ENCODE measurements at regions not wholly inside any gene's neighbourhood (a gene's known extent, or its start where the extent isn't known, plus 50 kb on each side); places are given as distances from the start of the nearest gene placed in this dataset.

- Histone ChIP-seq H2AFZ (ENCODE audit: low read length) (no peak overlapping the region), H4K91ac (ENCODE audit: low read depth, low read length, poor library complexity) (no peak overlapping the region), H3K9ac (ENCODE audit: low read depth, low read length, poor library complexity) (no peak overlapping the region), H2BK15ac (ENCODE audit: low read length) (no peak overlapping the region), H2BK120ac (ENCODE audit: low read depth, low read length) (no peak overlapping the region), H2BK5ac (ENCODE audit: low read length) (no peak overlapping the region), H3K79me1 (ENCODE audit: low read depth, low read length) (no peaks in the 10 kb centered on the region), H3K4me2 (ENCODE audit: insufficient read depth, low read length, poor library complexity, severe bottlenecking) (no peak overlapping the region), H3K27me3 (ENCODE audit: control insufficient read depth in 3 of 3, insufficient read depth in 3 of 3, low read depth in 1 of 3, low read length in 3 of 3) (no peaks in the 10 kb centered on the region), H3K23ac (ENCODE audit: low read depth, low read length, poor library complexity) (no peak overlapping the region), H3K4me1 (ENCODE audit: control insufficient read depth in 2 of 2, insufficient read depth in 1 of 2, low read depth in 1 of 2, low read length in 2 of 2) (peaks cover 0 to 3% of the 10 kb centered on the region in 2 donors), H2AK5ac (ENCODE audit: low read depth, low read length) (no peak overlapping the region), H4K8ac (ENCODE audit: low read depth, low read length) (no peak overlapping the region), H3K4ac (ENCODE audit: low read length) (no peak overlapping the region), H3K9me3 (replicated peaks in 1 of 2; ENCODE audit: control insufficient read depth in 2 of 2, insufficient read depth in 1 of 2, low read depth in 1 of 2, low read length in 2 of 2) (no peaks in the 10 kb centered on the region), H3K36me3 (replicated peaks in 1 of 2; ENCODE audit: control insufficient read depth in 2 of 2, insufficient read depth in 2 of 2, low read length in 2 of 2) (no peaks in the 10 kb centered on the region), H2BK12ac (ENCODE audit: low read length) (no peak overlapping the region), H3K14ac (ENCODE audit: low read length) (no peak overlapping the region), H3K4me3 (ENCODE audit: low read length in 2 of 2) (no peak overlapping the region), H3K18ac (ENCODE audit: low read length) (no peak overlapping the region), H3K27ac (replicated peaks; ENCODE audit: low read length) (no peak overlapping the region)
- WGBS, 2 donors (ENCODE audit: extremely low coverage in 2 of 2, insufficient read length in 2 of 2, insufficient replicate concordance in 1 of 2), result no CpG with 5 or more reads among the region's 3 CpGs
- no peak for DNase-seq (ENCODE audit: low spot score)
These were observed 580.5 kb upstream of the CHORDC1 start for GRCh38 chr11:90803366-90803765.

DNA sequence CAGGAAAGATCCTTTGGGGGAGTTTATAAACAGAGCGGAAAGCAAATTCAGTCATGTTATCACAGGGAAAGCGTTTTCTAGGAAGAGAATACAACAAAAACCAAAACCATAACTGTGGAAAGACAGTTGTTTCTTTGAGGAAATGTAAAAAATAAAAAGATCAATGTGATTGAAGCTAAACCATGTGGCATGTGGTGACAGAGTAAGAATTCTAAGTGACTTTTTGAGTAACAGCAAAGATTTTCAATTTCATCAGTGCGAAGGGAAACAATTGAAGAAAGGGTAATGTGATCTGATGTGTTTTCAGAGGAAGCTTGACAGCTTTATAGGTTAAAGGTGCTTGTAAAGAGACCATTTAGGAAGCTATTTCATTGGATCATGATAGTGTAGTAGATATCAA, 575.9 kb upstream of the CHORDC1 start:
- WGBS, 2 donors (ENCODE audit: extremely low coverage in 2 of 2, insufficient read length in 2 of 2, insufficient replicate concordance in 1 of 2), result no CpG with 5 or more reads among the region's 3 CpGs
- no peaks in the 10 kb centered on the region for H3K36me3 ChIP-seq (replicated peaks in 1 of 2; ENCODE audit: control insufficient read depth in 2 of 2, insufficient read depth in 2 of 2, low read length in 2 of 2)
- no peak overlapping the region for H3K23ac ChIP-seq (ENCODE audit: low read depth, low read length, poor library complexity)

DNA sequence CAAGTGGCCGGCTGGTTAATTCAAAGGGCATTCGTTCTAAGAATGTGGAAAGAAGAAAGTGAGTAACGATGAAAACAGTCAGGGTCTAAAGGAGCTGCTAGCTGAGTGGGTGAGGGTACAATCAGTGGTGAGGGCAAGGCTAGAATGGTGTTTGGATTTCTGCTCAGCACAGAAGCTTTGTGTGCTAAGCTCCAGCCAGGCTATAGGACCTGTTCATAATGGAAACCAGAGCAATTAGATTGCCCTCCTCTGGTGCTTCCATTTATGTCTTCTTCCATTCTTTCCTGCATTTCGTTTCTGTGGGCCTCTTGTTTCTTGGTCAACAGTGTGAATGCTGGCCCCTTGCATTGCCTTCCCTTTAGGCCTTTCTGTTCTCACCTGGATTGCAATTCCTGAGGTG, 572.9 kb upstream of the CHORDC1 start:
- DNase-seq (ENCODE audit: low spot score), result peak; percentile 40
- no CpG with 5 or more reads among the region's 4 CpGs for WGBS, 2 donors (ENCODE audit: extremely low coverage in 2 of 2, insufficient read length in 2 of 2, insufficient replicate concordance in 1 of 2)

More for the DNA sequence above, 575.9 kb upstream of the CHORDC1 start:
- H3K27ac ChIP-seq (replicated peaks; ENCODE audit: low read length), result no peak overlapping the region
- no peak overlapping the region for H2BK12ac ChIP-seq (ENCODE audit: low read length)
- H3K4ac ChIP-seq (ENCODE audit: low read length), result no peak overlapping the region
- H2AK5ac ChIP-seq (ENCODE audit: low read depth, low read length), result no peak overlapping the region
- H3K79me1 ChIP-seq (ENCODE audit: low read depth, low read length), result no peaks in the 10 kb centered on the region
- H3K18ac ChIP-seq (ENCODE audit: low read length), result no peak overlapping the region
- no peak overlapping the region for H2BK120ac ChIP-seq (ENCODE audit: low read depth, low read length)
- H3K4me3 ChIP-seq (ENCODE audit: low read length in 2 of 2), result no peak overlapping the region
- H3K27me3 ChIP-seq (ENCODE audit: control insufficient read depth in 3 of 3, insufficient read depth in 3 of 3, low read depth in 1 of 3, low read length in 3 of 3), result no peaks in the 10 kb centered on the region
- H3K9me3 ChIP-seq (replicated peaks in 1 of 2; ENCODE audit: control insufficient read depth in 2 of 2, insufficient read depth in 1 of 2, low read depth in 1 of 2, low read length in 2 of 2), result no peaks in the 10 kb centered on the region
- no peak overlapping the region for H3K9ac ChIP-seq (ENCODE audit: low read depth, low read length, poor library complexity)
- H3K4me2 ChIP-seq (ENCODE audit: insufficient read depth, low read length, poor library complexity, severe bottlenecking), result no peak overlapping the region
- H3K14ac ChIP-seq (ENCODE audit: low read length), result no peak overlapping the region
- no peak overlapping the region for H2AFZ ChIP-seq (ENCODE audit: low read length)
- peaks cover 0 to 6% of the 10 kb centered on the region in 2 donors for H3K4me1 ChIP-seq (ENCODE audit: control insufficient read depth in 2 of 2, insufficient read depth in 1 of 2, low read depth in 1 of 2, low read length in 2 of 2)
- no peak overlapping the region for H2BK5ac ChIP-seq (ENCODE audit: low read length)
- no peak for DNase-seq (ENCODE audit: low spot score)
- no peak overlapping the region for H4K91ac ChIP-seq (ENCODE audit: low read depth, low read length, poor library complexity)
- H2BK15ac ChIP-seq (ENCODE audit: low read length), result no peak overlapping the region
- H4K8ac ChIP-seq (ENCODE audit: low read depth, low read length), result no peak overlapping the region

GRCh38 chr11:90788961-90789360, 566.1 kb upstream of the CHORDC1 start:
- no peaks in the 10 kb centered on the region for H3K79me1 ChIP-seq (ENCODE audit: low read depth, low read length)
- H3K23ac ChIP-seq (ENCODE audit: low read depth, low read length, poor library complexity), result no peak overlapping the region
- H2AK5ac ChIP-seq (ENCODE audit: low read depth, low read length), result no peak overlapping the region
- no peak overlapping the region for H4K91ac ChIP-seq (ENCODE audit: low read depth, low read length, poor library complexity)
- H3K4me1 ChIP-seq (ENCODE audit: control insufficient read depth in 2 of 2, insufficient read depth in 1 of 2, low read depth in 1 of 2, low read length in 2 of 2), result no peaks in the 10 kb centered on the region
- H3K27me3 ChIP-seq (ENCODE audit: control insufficient read depth in 3 of 3, insufficient read depth in 3 of 3, low read depth in 1 of 3, low read length in 3 of 3), result no peaks in the 10 kb centered on the region
- no peak overlapping the region for H3K4me2 ChIP-seq (ENCODE audit: insufficient read depth, low read length, poor library complexity, severe bottlenecking)
- H3K14ac ChIP-seq (ENCODE audit: low read length), result no peak overlapping the region
- H2BK5ac ChIP-seq (ENCODE audit: low read length), result no peak overlapping the region
- WGBS, 2 donors (ENCODE audit: extremely low coverage in 2 of 2, insufficient read length in 2 of 2, insufficient replicate concordance in 1 of 2), result no CpG with 5 or more reads among the region's 3 CpGs
- H3K4ac ChIP-seq (ENCODE audit: low read length), result no peak overlapping the region
- H3K36me3 ChIP-seq (replicated peaks in 1 of 2; ENCODE audit: control insufficient read depth in 2 of 2, insufficient read depth in 2 of 2, low read length in 2 of 2), result no peaks in the 10 kb centered on the region
- no peak overlapping the region for H4K8ac ChIP-seq (ENCODE audit: low read depth, low read length)
- H3K9ac ChIP-seq (ENCODE audit: low read depth, low read length, poor library complexity), result no peak overlapping the region
- no peak overlapping the region for H3K4me3 ChIP-seq (ENCODE audit: low read length in 2 of 2)
- no peak overlapping the region for H2BK12ac ChIP-seq (ENCODE audit: low read length)
- H3K27ac ChIP-seq (replicated peaks; ENCODE audit: low read length), result no peak overlapping the region
- DNase-seq (ENCODE audit: low spot score), result no peak
- H3K9me3 ChIP-seq (replicated peaks in 1 of 2; ENCODE audit: control insufficient read depth in 2 of 2, insufficient read depth in 1 of 2, low read depth in 1 of 2, low read length in 2 of 2), result no peaks in the 10 kb centered on the region
- no peak overlapping the region for H3K18ac ChIP-seq (ENCODE audit: low read length)
- H2BK15ac ChIP-seq (ENCODE audit: low read length), result no peak overlapping the region
- no peak overlapping the region for H2AFZ ChIP-seq (ENCODE audit: low read length)
- no peak overlapping the region for H2BK120ac ChIP-seq (ENCODE audit: low read depth, low read length)

More for the DNA sequence above, 572.9 kb upstream of the CHORDC1 start:
- H3K9me3 ChIP-seq (replicated peaks in 1 of 2; ENCODE audit: control insufficient read depth in 2 of 2, insufficient read depth in 1 of 2, low read depth in 1 of 2, low read length in 2 of 2), result no peaks in the 10 kb centered on the region
- H3K18ac ChIP-seq (ENCODE audit: low read length), result no peak overlapping the region
- H3K23ac ChIP-seq (ENCODE audit: low read depth, low read length, poor library complexity), result no peak overlapping the region
- peaks cover 0 to 6% of the 10 kb centered on the region in 2 donors for H3K4me1 ChIP-seq (ENCODE audit: control insufficient read depth in 2 of 2, insufficient read depth in 1 of 2, low read depth in 1 of 2, low read length in 2 of 2)
- no peaks in the 10 kb centered on the region for H3K36me3 ChIP-seq (replicated peaks in 1 of 2; ENCODE audit: control insufficient read depth in 2 of 2, insufficient read depth in 2 of 2, low read length in 2 of 2)
- H3K27me3 ChIP-seq (ENCODE audit: control insufficient read depth in 3 of 3, insufficient read depth in 3 of 3, low read depth in 1 of 3, low read length in 3 of 3), result no peaks in the 10 kb centered on the region
- no peak overlapping the region for H4K8ac ChIP-seq (ENCODE audit: low read depth, low read length)
- no peak overlapping the region for H3K4me2 ChIP-seq (ENCODE audit: insufficient read depth, low read length, poor library complexity, severe bottlenecking)
- H2AK5ac ChIP-seq (ENCODE audit: low read depth, low read length), result no peak overlapping the region
- H2BK5ac ChIP-seq (ENCODE audit: low read length), result no peak overlapping the region
- H2BK15ac ChIP-seq (ENCODE audit: low read length), result no peak overlapping the region
- no peak overlapping the region for H3K4me3 ChIP-seq (ENCODE audit: low read length in 2 of 2)
- H2BK12ac ChIP-seq (ENCODE audit: low read length), result no peak overlapping the region
- no peak overlapping the region for H2BK120ac ChIP-seq (ENCODE audit: low read depth, low read length)
- no peak overlapping the region for H3K9ac ChIP-seq (ENCODE audit: low read depth, low read length, poor library complexity)
- H3K27ac ChIP-seq (replicated peaks; ENCODE audit: low read length), result peak overlapping the region; percentile 75
- no peaks in the 10 kb centered on the region for H3K79me1 ChIP-seq (ENCODE audit: low read depth, low read length)
- H2AFZ ChIP-seq (ENCODE audit: low read length), result no peak overlapping the region
- H4K91ac ChIP-seq (ENCODE audit: low read depth, low read length, poor library complexity), result no peak overlapping the region
- H3K14ac ChIP-seq (ENCODE audit: low read length), result no peak overlapping the region
- H3K4ac ChIP-seq (ENCODE audit: low read length), result no peak overlapping the region
